HEK293 (cell line): ENCODE measurements at regions not wholly inside any gene's neighbourhood (a gene's known extent, or its start where the extent isn't known, plus 50 kb on each side); places are given as distances from the start of the nearest gene placed in this dataset.

Experiments
- GLIS1 ChIP-seq: fragments of 450-650 bp; formaldehyde crosslinking; IDR thresholded peaks from 2 replicates; pipeline ENCODE4 v1.5.1; 2016; ENCODE audit warnings: missing biosample characterization, missing genetic modification characterization
- KLF16 ChIP-seq: fragments of 450-650 bp; formaldehyde crosslinking; IDR thresholded peaks from 2 replicates; pipeline ENCODE4 v1.5.1; 2017; ENCODE audit warnings: missing biosample characterization, missing genetic modification characterization
- MYNN ChIP-seq: fragments of 450-650 bp; formaldehyde crosslinking; IDR thresholded peaks from 2 replicates; pipeline ENCODE4 v1.5.1; 2016; ENCODE audit warnings: missing biosample characterization, missing genetic modification characterization, borderline replicate concordance
- MZF1 ChIP-seq: fragments of 450-650 bp; formaldehyde crosslinking; IDR thresholded peaks from 2 replicates; pipeline ENCODE4 v1.5.1; 2017; ENCODE audit warnings: missing biosample characterization, missing genetic modification characterization, borderline replicate concordance
- SCRT1 ChIP-seq: fragments of 450-650 bp; formaldehyde crosslinking; IDR thresholded peaks from 2 replicates; pipeline ENCODE4 v1.5.1; 2016; ENCODE audit warnings: missing biosample characterization, missing genetic modification characterization, borderline replicate concordance
- SP7 ChIP-seq: fragments of 450-650 bp; formaldehyde crosslinking; IDR thresholded peaks from 2 replicates; pipeline ENCODE4 v1.5.1; 2016; ENCODE audit warnings: missing biosample characterization, missing genetic modification characterization
- TCF7L2 ChIP-seq: IDR thresholded peaks from 2 replicates; pipeline ENCODE4 v1.6.1; 2011; ENCODE audit warnings: low read depth, mild to moderate bottlenecking, inconsistent platforms, low read length, moderate library complexity, borderline replicate concordance
- YY2 ChIP-seq: fragments of 450-650 bp; formaldehyde crosslinking; IDR thresholded peaks from 2 replicates; pipeline ENCODE4 v1.5.1; 2016; ENCODE audit warnings: missing biosample characterization, missing genetic modification characterization
- ZFP37 ChIP-seq: fragments of 450-650 bp; formaldehyde crosslinking; IDR thresholded peaks from 2 replicates; pipeline ENCODE4 v1.5.1; 2016; ENCODE audit warnings: missing biosample characterization, missing genetic modification characterization
- ZIC2 ChIP-seq: fragments of 450-650 bp; formaldehyde crosslinking; IDR thresholded peaks from 2 replicates; pipeline ENCODE4 v1.5.1; 2016; ENCODE audit warnings: missing biosample characterization, missing genetic modification characterization
- ZNF10 ChIP-seq: fragments of 450-650 bp; formaldehyde crosslinking; IDR thresholded peaks from 2 replicates; pipeline ENCODE4 v1.5.1; 2017; ENCODE audit warnings: missing biosample characterization, missing genetic modification characterization
- ZNF16 ChIP-seq: fragments of 450-650 bp; formaldehyde crosslinking; IDR thresholded peaks from 2 replicates; pipeline ENCODE4 v1.5.1; 2016; ENCODE audit warnings: low read depth, missing biosample characterization, missing genetic modification characterization
- ZNF174 ChIP-seq: fragments of 450-650 bp; formaldehyde crosslinking; IDR thresholded peaks from 2 replicates; pipeline ENCODE4 v1.5.0; 2017; ENCODE audit warnings: missing biosample characterization, mild to moderate bottlenecking, missing genetic modification characterization
- ZNF19 ChIP-seq: fragments of 450-650 bp; formaldehyde crosslinking; IDR thresholded peaks from 2 replicates; pipeline ENCODE4; 2016; ENCODE audit warnings: missing biosample characterization, missing genetic modification characterization, low read depth
- ZNF223 ChIP-seq: fragments of 450-650 bp; formaldehyde crosslinking; IDR thresholded peaks from 2 replicates; pipeline ENCODE4 v1.5.1; 2016; ENCODE audit warnings: missing biosample characterization, missing genetic modification characterization
- ZNF24 ChIP-seq: fragments of 450-650 bp; formaldehyde crosslinking; IDR thresholded peaks from 2 replicates; pipeline ENCODE4 v1.5.1; 2016; ENCODE audit warnings: missing biosample characterization, missing genetic modification characterization
- ZNF350 ChIP-seq: fragments of 450-650 bp; formaldehyde crosslinking; IDR thresholded peaks from 2 replicates; pipeline ENCODE4 v1.5.0; 2017; ENCODE audit warnings: missing biosample characterization, mild to moderate bottlenecking, missing genetic modification characterization
- ZNF544 ChIP-seq: fragments of 450-650 bp; formaldehyde crosslinking; IDR thresholded peaks from 2 replicates; pipeline ENCODE4 v1.5.0; 2017; ENCODE audit warnings: missing biosample characterization, missing genetic modification characterization
- ZNF701 ChIP-seq: fragments of 450-650 bp; formaldehyde crosslinking; IDR thresholded peaks from 2 replicates; pipeline ENCODE4 v1.5.1; 2016; ENCODE audit warnings: missing biosample characterization, missing genetic modification characterization
- ZNF777 ChIP-seq: fragments of 450-650 bp; formaldehyde crosslinking; IDR thresholded peaks from 2 replicates; pipeline ENCODE4 v1.5.1; 2017; ENCODE audit warnings: missing biosample characterization, missing genetic modification characterization, borderline replicate concordance
- ZNF791 ChIP-seq: fragments of 450-650 bp; formaldehyde crosslinking; IDR thresholded peaks from 2 replicates; pipeline ENCODE4 v1.5.1; 2016; ENCODE audit warnings: missing biosample characterization, missing genetic modification characterization
- ZSCAN30 ChIP-seq: fragments of 450-650 bp; IDR thresholded peaks from 2 replicates; pipeline ENCODE4 v1.5.1; 2018; ENCODE audit warnings: missing biosample characterization, mild to moderate bottlenecking, missing genetic modification characterization, moderate library complexity
- TF ChIP-seq, protein P1 (sequence below): fragments of 450-650 bp; formaldehyde crosslinking; IDR thresholded peaks from 2 replicates; pipeline ENCODE4 v1.5.1; 2016; ENCODE audit warnings: missing biosample characterization, missing genetic modification characterization, low read depth
- TF ChIP-seq, protein P2 (sequence below): fragments of 450-650 bp; formaldehyde crosslinking; IDR thresholded peaks from 2 replicates; pipeline ENCODE4; 2016; ENCODE audit warnings: missing biosample characterization, missing genetic modification characterization
- TF ChIP-seq, protein P3 (sequence below): fragments of 450-650 bp; formaldehyde crosslinking; IDR thresholded peaks from 2 replicates; pipeline ENCODE4 v1.5.1; 2016; ENCODE audit warnings: missing biosample characterization, missing genetic modification characterization
- TF ChIP-seq, protein P4 (sequence below): fragments of 450-650 bp; formaldehyde crosslinking; IDR thresholded peaks from 2 replicates; pipeline ENCODE4 v1.5.1; 2016; ENCODE audit warnings: missing biosample characterization, missing genetic modification characterization
- TF ChIP-seq, protein P5 (sequence below): fragments of 450-650 bp; formaldehyde crosslinking; IDR thresholded peaks from 2 replicates; pipeline ENCODE4 v1.5.1; 2016; ENCODE audit warnings: missing biosample characterization, missing genetic modification characterization
- TF ChIP-seq, protein P6 (sequence below): fragments of 450-650 bp; formaldehyde crosslinking; IDR thresholded peaks from 2 replicates; pipeline ENCODE4 v1.5.1; 2016; ENCODE audit warnings: missing biosample characterization, missing genetic modification characterization, borderline replicate concordance

DNA sequence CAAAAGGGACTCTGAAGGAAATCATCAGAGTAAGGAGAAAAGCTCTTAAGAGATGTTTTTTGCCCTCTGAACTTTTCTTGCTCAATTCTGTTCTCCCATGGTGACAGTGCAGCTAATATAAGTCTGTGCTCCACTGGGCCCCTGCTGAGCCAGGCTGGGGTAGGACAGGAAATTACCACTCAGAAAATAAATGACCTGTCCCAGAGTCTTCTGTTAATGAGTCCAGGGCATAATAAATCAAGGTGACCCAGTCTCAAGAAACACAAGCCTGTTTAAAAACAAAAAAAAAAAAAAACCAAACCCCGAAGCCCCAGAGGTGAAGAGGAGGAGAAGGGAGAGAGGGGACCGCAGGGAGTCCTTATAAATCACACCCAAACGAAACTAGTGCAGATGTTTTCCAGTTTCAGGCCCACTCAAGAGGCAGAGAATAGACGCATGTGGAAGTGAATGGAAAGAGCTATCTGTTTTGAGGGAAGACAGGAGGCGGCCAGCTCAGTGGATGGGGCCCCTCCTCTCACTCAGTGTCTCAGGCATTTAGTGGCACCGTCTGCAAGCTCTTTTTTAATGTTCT is 59.8 kb upstream of the BOC start (continued):
- TF ChIP-seq, protein P1, sequence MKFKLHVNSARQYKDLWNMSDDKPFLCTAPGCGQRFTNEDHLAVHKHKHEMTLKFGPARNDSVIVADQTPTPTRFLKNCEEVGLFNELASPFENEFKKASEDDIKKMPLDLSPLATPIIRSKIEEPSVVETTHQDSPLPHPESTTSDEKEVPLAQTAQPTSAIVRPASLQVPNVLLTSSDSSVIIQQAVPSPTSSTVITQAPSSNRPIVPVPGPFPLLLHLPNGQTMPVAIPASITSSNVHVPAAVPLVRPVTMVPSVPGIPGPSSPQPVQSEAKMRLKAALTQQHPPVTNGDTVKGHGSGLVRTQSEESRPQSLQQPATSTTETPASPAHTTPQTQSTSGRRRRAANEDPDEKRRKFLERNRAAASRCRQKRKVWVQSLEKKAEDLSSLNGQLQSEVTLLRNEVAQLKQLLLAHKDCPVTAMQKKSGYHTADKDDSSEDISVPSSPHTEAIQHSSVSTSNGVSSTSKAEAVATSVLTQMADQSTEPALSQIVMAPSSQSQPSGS (tag by site-specific recombination) = no peak
- TF ChIP-seq SP7 (tag by site-specific recombination) (peak; percentile 95), ZNF544 (tag by site-specific recombination) (no peak), ZNF24 (tag by site-specific recombination) (peak; percentile 89), YY2 (no peak), GLIS1 (tag by site-specific recombination) (peak; percentile 96), ZNF10 (no peak), ZNF350 (tag by site-specific recombination) (no peak), ZNF19 (tag by site-specific recombination) (no peak), ZFP37 (no peak), MYNN (tag by site-specific recombination) (no peak), SCRT1 (tag by site-specific recombination) (no peak), KLF16 (tag by site-specific recombination) (no peak), ZNF223 (peak; percentile 97), MZF1 (tag by site-specific recombination) (peak; percentile 40; the same call in 1 of the 2 replicates), ZNF174 (no peak), ZNF791 (tag by site-specific recombination) (no peak), ZNF16 (tag by site-specific recombination) (no peak), ZIC2 (tag by site-specific recombination) (peak; percentile 95), ZSCAN30 (peak; percentile 59; the same call in 1 of the 2 replicates), ZNF701 (tag by site-specific recombination) (no peak), TCF7L2 (peak; percentile 50; the same call in 1 of the 2 replicates), ZNF777 (no peak)
- TF ChIP-seq, protein P2, sequence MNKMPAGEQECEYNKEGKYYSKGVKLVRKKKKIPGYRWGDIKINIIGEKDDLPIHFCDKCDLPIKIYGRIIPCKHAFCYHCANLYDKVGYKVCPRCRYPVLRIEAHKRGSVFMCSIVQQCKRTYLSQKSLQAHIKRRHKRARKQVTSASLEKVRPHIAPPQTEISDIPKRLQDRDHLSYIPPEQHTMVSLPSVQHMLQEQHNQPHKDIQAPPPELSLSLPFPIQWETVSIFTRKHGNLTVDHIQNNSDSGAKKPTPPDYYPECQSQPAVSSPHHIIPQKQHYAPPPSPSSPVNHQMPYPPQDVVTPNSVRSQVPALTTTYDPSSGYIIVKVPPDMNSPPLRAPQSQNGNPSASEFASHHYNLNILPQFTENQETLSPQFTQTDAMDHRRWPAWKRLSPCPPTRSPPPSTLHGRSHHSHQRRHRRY (tag by site-specific recombination) = no peak
- TF ChIP-seq, protein P3, sequence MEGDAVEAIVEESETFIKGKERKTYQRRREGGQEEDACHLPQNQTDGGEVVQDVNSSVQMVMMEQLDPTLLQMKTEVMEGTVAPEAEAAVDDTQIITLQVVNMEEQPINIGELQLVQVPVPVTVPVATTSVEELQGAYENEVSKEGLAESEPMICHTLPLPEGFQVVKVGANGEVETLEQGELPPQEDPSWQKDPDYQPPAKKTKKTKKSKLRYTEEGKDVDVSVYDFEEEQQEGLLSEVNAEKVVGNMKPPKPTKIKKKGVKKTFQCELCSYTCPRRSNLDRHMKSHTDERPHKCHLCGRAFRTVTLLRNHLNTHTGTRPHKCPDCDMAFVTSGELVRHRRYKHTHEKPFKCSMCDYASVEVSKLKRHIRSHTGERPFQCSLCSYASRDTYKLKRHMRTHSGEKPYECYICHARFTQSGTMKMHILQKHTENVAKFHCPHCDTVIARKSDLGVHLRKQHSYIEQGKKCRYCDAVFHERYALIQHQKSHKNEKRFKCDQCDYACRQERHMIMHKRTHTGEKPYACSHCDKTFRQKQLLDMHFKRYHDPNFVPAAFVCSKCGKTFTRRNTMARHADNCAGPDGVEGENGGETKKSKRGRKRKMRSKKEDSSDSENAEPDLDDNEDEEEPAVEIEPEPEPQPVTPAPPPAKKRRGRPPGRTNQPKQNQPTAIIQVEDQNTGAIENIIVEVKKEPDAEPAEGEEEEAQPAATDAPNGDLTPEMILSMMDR (tag by site-specific recombination) = no peak
- TF ChIP-seq, protein P4, sequence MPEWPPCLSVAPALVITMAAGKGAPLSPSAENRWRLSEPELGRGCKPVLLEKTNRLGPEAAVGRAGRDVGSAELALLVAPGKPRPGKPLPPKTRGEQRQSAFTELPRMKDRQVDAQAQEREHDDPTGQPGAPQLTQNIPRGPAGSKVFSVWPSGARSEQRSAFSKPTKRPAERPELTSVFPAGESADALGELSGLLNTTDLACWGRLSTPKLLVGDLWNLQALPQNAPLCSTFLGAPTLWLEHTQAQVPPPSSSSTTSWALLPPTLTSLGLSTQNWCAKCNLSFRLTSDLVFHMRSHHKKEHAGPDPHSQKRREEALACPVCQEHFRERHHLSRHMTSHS (tag by site-specific recombination) = peak; percentile 71; the same call in 1 of the 2 replicates
- TF ChIP-seq, protein P5, sequence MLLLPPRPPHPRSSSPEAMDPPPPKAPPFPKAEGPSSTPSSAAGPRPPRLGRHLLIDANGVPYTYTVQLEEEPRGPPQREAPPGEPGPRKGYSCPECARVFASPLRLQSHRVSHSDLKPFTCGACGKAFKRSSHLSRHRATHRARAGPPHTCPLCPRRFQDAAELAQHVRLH (tag by site-specific recombination) = peak; percentile 55; the same call in 1 of the 2 replicates
- TF ChIP-seq, protein P6, sequence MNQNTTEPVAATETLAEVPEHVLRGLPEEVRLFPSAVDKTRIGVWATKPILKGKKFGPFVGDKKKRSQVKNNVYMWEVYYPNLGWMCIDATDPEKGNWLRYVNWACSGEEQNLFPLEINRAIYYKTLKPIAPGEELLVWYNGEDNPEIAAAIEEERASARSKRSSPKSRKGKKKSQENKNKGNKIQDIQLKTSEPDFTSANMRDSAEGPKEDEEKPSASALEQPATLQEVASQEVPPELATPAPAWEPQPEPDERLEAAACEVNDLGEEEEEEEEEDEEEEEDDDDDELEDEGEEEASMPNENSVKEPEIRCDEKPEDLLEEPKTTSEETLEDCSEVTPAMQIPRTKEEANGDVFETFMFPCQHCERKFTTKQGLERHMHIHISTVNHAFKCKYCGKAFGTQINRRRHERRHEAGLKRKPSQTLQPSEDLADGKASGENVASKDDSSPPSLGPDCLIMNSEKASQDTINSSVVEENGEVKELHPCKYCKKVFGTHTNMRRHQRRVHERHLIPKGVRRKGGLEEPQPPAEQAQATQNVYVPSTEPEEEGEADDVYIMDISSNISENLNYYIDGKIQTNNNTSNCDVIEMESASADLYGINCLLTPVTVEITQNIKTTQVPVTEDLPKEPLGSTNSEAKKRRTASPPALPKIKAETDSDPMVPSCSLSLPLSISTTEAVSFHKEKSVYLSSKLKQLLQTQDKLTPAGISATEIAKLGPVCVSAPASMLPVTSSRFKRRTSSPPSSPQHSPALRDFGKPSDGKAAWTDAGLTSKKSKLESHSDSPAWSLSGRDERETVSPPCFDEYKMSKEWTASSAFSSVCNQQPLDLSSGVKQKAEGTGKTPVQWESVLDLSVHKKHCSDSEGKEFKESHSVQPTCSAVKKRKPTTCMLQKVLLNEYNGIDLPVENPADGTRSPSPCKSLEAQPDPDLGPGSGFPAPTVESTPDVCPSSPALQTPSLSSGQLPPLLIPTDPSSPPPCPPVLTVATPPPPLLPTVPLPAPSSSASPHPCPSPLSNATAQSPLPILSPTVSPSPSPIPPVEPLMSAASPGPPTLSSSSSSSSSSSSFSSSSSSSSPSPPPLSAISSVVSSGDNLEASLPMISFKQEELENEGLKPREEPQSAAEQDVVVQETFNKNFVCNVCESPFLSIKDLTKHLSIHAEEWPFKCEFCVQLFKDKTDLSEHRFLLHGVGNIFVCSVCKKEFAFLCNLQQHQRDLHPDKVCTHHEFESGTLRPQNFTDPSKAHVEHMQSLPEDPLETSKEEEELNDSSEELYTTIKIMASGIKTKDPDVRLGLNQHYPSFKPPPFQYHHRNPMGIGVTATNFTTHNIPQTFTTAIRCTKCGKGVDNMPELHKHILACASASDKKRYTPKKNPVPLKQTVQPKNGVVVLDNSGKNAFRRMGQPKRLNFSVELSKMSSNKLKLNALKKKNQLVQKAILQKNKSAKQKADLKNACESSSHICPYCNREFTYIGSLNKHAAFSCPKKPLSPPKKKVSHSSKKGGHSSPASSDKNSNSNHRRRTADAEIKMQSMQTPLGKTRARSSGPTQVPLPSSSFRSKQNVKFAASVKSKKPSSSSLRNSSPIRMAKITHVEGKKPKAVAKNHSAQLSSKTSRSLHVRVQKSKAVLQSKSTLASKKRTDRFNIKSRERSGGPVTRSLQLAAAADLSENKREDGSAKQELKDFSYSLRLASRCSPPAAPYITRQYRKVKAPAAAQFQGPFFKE (tag by site-specific recombination) = no peak
